ENCODE measurements at regions not wholly inside any gene's neighbourhood (a gene's known extent, or its start where the extent isn't known, plus 50 kb on each side); places are given as distances from the start of the nearest gene placed in this dataset.

GRCh38 chr16:85445064-85445778, 167.9 kb upstream of the GSE1 start:
- Histone ChIP-seq H3K27ac (peak overlapping the region; percentile 21 to 80 (median 58)), H3K4me1 (peaks cover 29 to 53% (median 46%) of the 10 kb centered on the region in 4 donors), H3K4me3 (no peak overlapping the region), H3K9me3 (no peaks in the 10 kb centered on the region), H3K36me3 (no peaks in the 10 kb centered on the region), H3K27me3 (no peaks in the 10 kb centered on the region)
- TF ChIP-seq POLR2A (IDR thresholded peaks at IDR 0.05) (no peak), POLR2AphosphoS5 (IDR thresholded peaks at IDR 0.05) (no peak), EP300 (IDR thresholded peaks at IDR 0.05; ENCODE audit: low read depth) (no peak)
- TF ChIP-seq, protein P1, sequence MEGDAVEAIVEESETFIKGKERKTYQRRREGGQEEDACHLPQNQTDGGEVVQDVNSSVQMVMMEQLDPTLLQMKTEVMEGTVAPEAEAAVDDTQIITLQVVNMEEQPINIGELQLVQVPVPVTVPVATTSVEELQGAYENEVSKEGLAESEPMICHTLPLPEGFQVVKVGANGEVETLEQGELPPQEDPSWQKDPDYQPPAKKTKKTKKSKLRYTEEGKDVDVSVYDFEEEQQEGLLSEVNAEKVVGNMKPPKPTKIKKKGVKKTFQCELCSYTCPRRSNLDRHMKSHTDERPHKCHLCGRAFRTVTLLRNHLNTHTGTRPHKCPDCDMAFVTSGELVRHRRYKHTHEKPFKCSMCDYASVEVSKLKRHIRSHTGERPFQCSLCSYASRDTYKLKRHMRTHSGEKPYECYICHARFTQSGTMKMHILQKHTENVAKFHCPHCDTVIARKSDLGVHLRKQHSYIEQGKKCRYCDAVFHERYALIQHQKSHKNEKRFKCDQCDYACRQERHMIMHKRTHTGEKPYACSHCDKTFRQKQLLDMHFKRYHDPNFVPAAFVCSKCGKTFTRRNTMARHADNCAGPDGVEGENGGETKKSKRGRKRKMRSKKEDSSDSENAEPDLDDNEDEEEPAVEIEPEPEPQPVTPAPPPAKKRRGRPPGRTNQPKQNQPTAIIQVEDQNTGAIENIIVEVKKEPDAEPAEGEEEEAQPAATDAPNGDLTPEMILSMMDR (IDR thresholded peaks at IDR 0.05) = no peak
- intact Hi-C loops (cut with DNase I; ENCODE audit: low total_unique reads) = no loop called here
- DNase-seq = peak; percentile 61
- 35% methylated on average over 27 of the region's 27 CpGs; no CpG with 5 or more reads in 1 of the 2 donors for WGBS, 2 donors (ENCODE audit: low coverage in 1 of 2)
- in situ Hi-C loops (cut with MboI; ENCODE audit: low pct_ligation_motif_present in 1 of 4, low pct_unique_long_range_greater_than_20kb in 1 of 4, low sequenced_read_pairs in 3 of 4) = loop anchor here in 2 of 4 donors (25.0 kb wide), 1 partner anchor 167 kb away; the partner anchor contains the start of gene GSE1 (in 2 of the 2)

DNA sequence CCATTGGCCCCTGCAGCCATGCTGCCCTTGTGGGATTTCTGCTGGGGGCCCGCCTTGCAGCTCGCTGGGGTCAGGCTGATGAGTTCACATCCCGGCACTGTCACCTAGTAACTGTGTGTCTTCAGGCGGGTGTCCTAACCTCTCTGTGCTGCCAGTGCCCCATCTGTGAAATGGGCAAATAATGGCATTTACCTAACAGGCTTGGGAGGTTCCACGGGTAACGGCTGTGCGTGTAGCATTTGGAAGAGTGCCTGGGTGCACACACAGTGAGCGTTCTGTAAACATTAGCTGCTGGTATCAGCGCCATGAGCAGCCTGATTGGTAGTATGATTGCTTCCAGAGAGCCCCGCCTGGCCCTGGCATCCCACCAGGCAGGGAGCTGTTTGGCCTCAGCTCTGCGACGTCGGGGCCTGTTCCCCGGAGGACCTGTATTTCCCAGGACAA, 167.3 kb upstream of the GSE1 start:
- Histone ChIP-seq H3K9me3 (no peaks in the 10 kb centered on the region), H3K36me3 (no peaks in the 10 kb centered on the region), H3K4me3 (no peak overlapping the region), H3K27me3 (no peaks in the 10 kb centered on the region), H3K4me1 (peaks cover 29 to 53% (median 46%) of the 10 kb centered on the region in 4 donors), H3K27ac (peak overlapping the region; percentile 21 to 80 (median 58))
- peak; percentile 44 for DNase-seq
- intact Hi-C loops (cut with DNase I; ENCODE audit: low total_unique reads) (no loop called here), in situ Hi-C loops (cut with MboI; ENCODE audit: low pct_ligation_motif_present in 1 of 4, low pct_unique_long_range_greater_than_20kb in 1 of 4, low sequenced_read_pairs in 3 of 4) (loop anchor here in 2 of 4 donors (25.0 kb wide), 1 partner anchor 166 kb away; the partner anchor contains the start of gene GSE1 (in 2 of the 2))
- TF ChIP-seq POLR2AphosphoS5 (IDR thresholded peaks at IDR 0.05) = peak in 2 of 3 donors; percentile 11 to 14
- TF ChIP-seq, protein P1 (IDR thresholded peaks at IDR 0.05) = no peak
- 43% methylated on average over 11 of the region's 14 CpGs; no CpG with 5 or more reads in 1 of the 2 donors for WGBS, 2 donors (ENCODE audit: low coverage in 1 of 2)

GRCh38 chr16:85446951-85447692, 166.0 kb upstream of the GSE1 start:
- in situ Hi-C loops (cut with MboI; ENCODE audit: low pct_ligation_motif_present in 1 of 4, low pct_unique_long_range_greater_than_20kb in 1 of 4, low sequenced_read_pairs in 3 of 4) (loop anchor here in 2 of 4 donors (25.0 kb wide), 1 partner anchor 165 kb away; the partner anchor contains the start of gene GSE1 (in 2 of the 2)), intact Hi-C loops (cut with DNase I; ENCODE audit: low total_unique reads) (no loop called here)
- Histone ChIP-seq H3K27ac (peak overlapping the region; percentile 65 to 80 (median 74)), H3K36me3 (no peaks in the 10 kb centered on the region), H3K4me1 (peaks cover 29 to 56% (median 48%) of the 10 kb centered on the region in 4 donors), H3K4me3 (no peak overlapping the region), H3K9me3 (no peaks in the 10 kb centered on the region), H3K27me3 (no peaks in the 10 kb centered on the region)
- peak; percentile 67 for DNase-seq
- WGBS, 2 donors (ENCODE audit: low coverage in 1 of 2) = 57 to 91% methylated on average over 4 to 19 of the region's 19 CpGs
- no peak for TF ChIP-seq POLR2A (IDR thresholded peaks at IDR 0.05)
- peak; percentile 71 to 74 (median 74) for TF ChIP-seq POLR2AphosphoS5 (IDR thresholded peaks at IDR 0.05)

- Histone ChIP-seq H3K4me3 (no peak overlapping the region), H3K27me3 (no peaks in the 10 kb centered on the region), H3K4me1 (peaks cover 29 to 63% (median 54%) of the 10 kb centered on the region in 4 donors), H3K27ac (peak overlapping the region; percentile 65 to 80 (median 74)), H3K36me3 (no peaks in the 10 kb centered on the region), H3K9me3 (no peaks in the 10 kb centered on the region)
- in situ Hi-C loops (cut with MboI; ENCODE audit: low pct_ligation_motif_present in 1 of 4, low pct_unique_long_range_greater_than_20kb in 1 of 4, low sequenced_read_pairs in 3 of 4) = loop anchor here in 2 of 4 donors (25.0 kb wide), 1 partner anchor 164 kb away; the partner anchor contains the start of gene GSE1 (in 2 of the 2)
- intact Hi-C loops (cut with DNase I; ENCODE audit: low total_unique reads) = no loop called here
- WGBS, 2 donors (ENCODE audit: low coverage in 1 of 2) = 67% methylated on average over 11 of the region's 11 CpGs; no CpG with 5 or more reads in 1 of the 2 donors
- TF ChIP-seq, protein P1 (IDR thresholded peaks at IDR 0.05) = no peak
- TF ChIP-seq EP300 (IDR thresholded peaks at IDR 0.05; ENCODE audit: low read depth) (no peak), POLR2AphosphoS5 (IDR thresholded peaks at IDR 0.05) (no peak), POLR2A (IDR thresholded peaks at IDR 0.05) (no peak)
- no peak for DNase-seq
Observed at GRCh38 chr16:85447693-85448313, 165.3 kb upstream of the GSE1 start.
